GM21447 (cell line): ENCODE measurements at regions not wholly inside any gene's neighbourhood (a gene's known extent, or its start where the extent isn't known, plus 50 kb on each side); places are given as distances from the start of the nearest gene placed in this dataset.

ENCODE experiments used
- ATAC-seq: cut with Tn5 transposase; IDR thresholded peaks from one replicate; pipeline ENCODE4 v1.9.1; 2021; ENCODE audit not compliant: unreplicated experiment

GRCh38 chr12:59927032-59927431, 331.2 kb downstream of the SLC16A7 start:
- ATAC-seq: no peak

GRCh38 chr12:59928416-59928815, 332.6 kb downstream of the SLC16A7 start:
- no peak for ATAC-seq

GRCh38 chr12:59929110-59929509, 333.3 kb downstream of the SLC16A7 start:
- no peak for ATAC-seq

GRCh38 chr12:59934486-59934885, 338.7 kb downstream of the SLC16A7 start:
- no peak for ATAC-seq

GRCh38 chr12:59936534-59936933, 340.7 kb downstream of the SLC16A7 start:
- ATAC-seq: no peak

GRCh38 chr12:59937148-59937547, 341.3 kb downstream of the SLC16A7 start:
- no peak for ATAC-seq

- ATAC-seq: no peak
These were observed 342.5 kb downstream of the SLC16A7 start for GRCh38 chr12:59938190-59938962.

- no peak for ATAC-seq
These were observed 345.0 kb downstream of the SLC16A7 start for GRCh38 chr12:59940631-59941342.

GRCh38 chr12:59941461-59941860, 345.6 kb downstream of the SLC16A7 start:
- ATAC-seq: no peak

- no peak for ATAC-seq
These were observed 348.3 kb downstream of the SLC16A7 start for GRCh38 chr12:59944177-59944576.

GRCh38 chr12:59946635-59947034, 350.8 kb downstream of the SLC16A7 start:
- no peak for ATAC-seq

- no peak for ATAC-seq
These were observed 367.7 kb downstream of the SLC16A7 start for GRCh38 chr12:59963546-59963945.

- no peak for ATAC-seq
These were observed 377.1 kb downstream of the SLC16A7 start for GRCh38 chr12:59972905-59973304.

GRCh38 chr12:59973515-59973914, 377.7 kb downstream of the SLC16A7 start:
- no peak for ATAC-seq

- ATAC-seq: no peak
These were observed 381.9 kb downstream of the SLC16A7 start for GRCh38 chr12:59977779-59978178.

- ATAC-seq: no peak
These were observed 384.6 kb downstream of the SLC16A7 start for GRCh38 chr12:59980476-59980875.

GRCh38 chr12:59999291-59999690, 403.5 kb downstream of the SLC16A7 start:
- no peak for ATAC-seq

- no peak for ATAC-seq
These were observed 414.7 kb downstream of the SLC16A7 start for GRCh38 chr12:60010486-60010885.

GRCh38 chr12:60012659-60013058, 416.8 kb downstream of the SLC16A7 start:
- ATAC-seq: no peak

- ATAC-seq: no peak
These were observed 418.6 kb downstream of the SLC16A7 start for GRCh38 chr12:60014436-60014835.

- ATAC-seq: no peak
These were observed 424.2 kb downstream of the SLC16A7 start for GRCh38 chr12:60020068-60020467.

GRCh38 chr12:60021235-60021634, 425.4 kb downstream of the SLC16A7 start:
- ATAC-seq: no peak
